Spleen (tissue), 11 donors: ENCODE measurements at regions not wholly inside any gene's neighbourhood (a gene's known extent, or its start where the extent isn't known, plus 50 kb on each side); places are given as distances from the start of the nearest gene placed in this dataset.

Experiments used
- DNase-seq: peaks from one replicate; pipeline ENCODE4 v3.0.0-alpha.2; 2020
- H3K27ac ChIP-seq, 8 donors: fragments of 200-600 bp; sonication (generic) in 7 of 8; 1 replicate in 4 of 8; 2 replicates in 4 of 8; pipeline versions ENCODE4 v1.5.0 to v1.8.0; 2016 to 2021; ENCODE audit warnings: inconsistent platforms in 4 of 8, mild to moderate bottlenecking in 4 of 8, moderate library complexity in 1 of 8
- H3K27me3 ChIP-seq, 7 donors: fragments of 200-600 bp; sonication (generic) in 6 of 7; replicated peaks in 1 of 7; 1 replicate in 4 of 7; 2 replicates in 3 of 7; pipeline versions ENCODE4 v1.5.0 to v1.8.0; 2016 to 2021; ENCODE audit warnings: inconsistent platforms in 3 of 7, mild to moderate bottlenecking in 1 of 7
- H3K36me3 ChIP-seq, 6 donors: fragments of 200-600 bp; sonication (generic) in 5 of 6; 1 replicate in 4 of 6; 2 replicates in 2 of 6; pipeline versions ENCODE4 v1.5.0 to v1.8.0; 2016 to 2021; ENCODE audit warnings: inconsistent platforms in 2 of 6
- H3K4me1 ChIP-seq, 6 donors: fragments of 200-600 bp; sonication (generic) in 5 of 6; 1 replicate in 3 of 6; 2 replicates in 3 of 6; pipeline versions ENCODE4 v1.5.0 to v1.8.0; 2016 to 2021; ENCODE audit warnings: inconsistent platforms in 3 of 6
- H3K4me3 ChIP-seq, 8 donors: fragments of 200-600 bp; sonication (generic) in 7 of 8; 1 replicate in 4 of 8; 2 replicates in 4 of 8; pipeline versions ENCODE4 v1.5.0 to v1.8.0; 2016 to 2021; ENCODE audit warnings: inconsistent platforms in 4 of 8, mild to moderate bottlenecking in 4 of 8, moderate library complexity in 2 of 8
- H3K9me3 ChIP-seq, 8 donors: fragments of 200-600 bp; sonication (generic) in 7 of 8; 1 replicate in 4 of 8; 2 replicates in 4 of 8; pipeline versions ENCODE4 v1.5.0 to v1.8.0; 2016 to 2021; ENCODE audit warnings: inconsistent platforms in 4 of 8
- POLR2A ChIP-seq, 3 donors: fragments of 450-650 bp; IDR thresholded peaks; one replicate each; pipeline ENCODE4 v1.5.1; 2017; ENCODE audit warnings: antibody characterized with exemption in 3 of 3, mild to moderate bottlenecking in 1 of 3
- POLR2AphosphoS5 ChIP-seq, 3 donors: sonication (generic); formaldehyde crosslinking; IDR thresholded peaks; one replicate each; pipeline ENCODE4 v1.5.1; 2017; ENCODE audit warnings: antibody characterized with exemption in 3 of 3
- WGBS, 5 donors: extraction: QIAGEN DNeasy Blood & Tissue Kit in 3 of 5; methylation state at CpG; one replicate each; pipeline versions ENCODE4 v1.1.5 to v1.1.7; 2013 to 2018; 5-methylcytosine and 5-hydroxymethylcytosine counted together
- intact Hi-C: fragments of 100-400 bp; cut with DNase I; formaldehyde crosslinking; loops from one replicate; pipeline ENCODE4 v1.15.0; 2023; ENCODE audit warnings: low total_unique reads
- TF ChIP-seq, protein P1 (sequence below), 11 experiments: fragments of 200-600 bp in 7 of 11; fragments of 450-650 bp in 4 of 11; sonication (generic) in 4 of 11; IDR thresholded peaks in 8 of 11; conservative IDR thresholded peaks in 3 of 11; 1 replicate in 7 of 11; 2 replicates in 4 of 11; pipeline versions ENCODE4 v1.4.0 to v1.8.0; 2016 to 2021; ENCODE audit warnings: antibody characterized with exemption in 11 of 11, inconsistent platforms in 4 of 11, mild to moderate bottlenecking in 1 of 11
- donor health status: healthy with polysubstance abuse.
- donor health status: DM: no; HTN: no; CAD: no; lungs with moderate emphysema.
- donor health status: DM: no; HTN: no; CAD: no.
- donor health status: Bipolar disorder and iron deficiency.
- donor health status: healthy.
- donor health status: DM: no; HTN: no; CAD: no.
- donor health status: DM: yes; HTN: yes; CAD: no.

DNA sequence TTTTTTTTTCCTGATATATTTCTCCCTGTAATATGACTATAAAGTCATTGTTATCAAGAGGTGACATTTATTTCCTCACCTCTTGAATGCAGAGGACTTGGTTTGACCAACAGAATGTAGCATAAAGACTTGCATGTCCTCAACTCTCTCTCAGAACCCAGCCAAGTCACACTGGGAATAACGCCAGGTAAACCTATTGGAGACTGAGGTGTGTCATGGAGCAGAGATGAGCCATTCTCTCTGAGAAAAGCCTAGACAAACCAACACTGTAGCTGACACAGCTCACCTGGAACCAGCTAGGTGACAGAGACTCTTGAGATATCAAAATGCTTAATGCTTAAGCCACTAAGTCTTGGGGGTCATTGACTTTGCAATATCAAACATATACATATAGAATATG, 533.6 kb downstream of the HAO1 start:
- Histone ChIP-seq H3K27me3 (no peaks in the 10 kb centered on the region), H3K27ac (no peak overlapping the region), H3K36me3 (no peaks in the 10 kb centered on the region), H3K9me3 (peaks cover 0 to 6% (median 0%) of the 10 kb centered on the region in 8 donors), H3K4me1 (no peaks in the 10 kb centered on the region), H3K4me3 (no peak overlapping the region)
- WGBS, 5 donors: 74 to 95% (median 85%) methylated on average over 1 of the region's 1 CpG
- DNase-seq: no peak
- TF ChIP-seq POLR2A (IDR thresholded peaks at IDR 0.05) (no peak), POLR2AphosphoS5 (IDR thresholded peaks at IDR 0.05) (no peak)
- TF ChIP-seq, protein P1, sequence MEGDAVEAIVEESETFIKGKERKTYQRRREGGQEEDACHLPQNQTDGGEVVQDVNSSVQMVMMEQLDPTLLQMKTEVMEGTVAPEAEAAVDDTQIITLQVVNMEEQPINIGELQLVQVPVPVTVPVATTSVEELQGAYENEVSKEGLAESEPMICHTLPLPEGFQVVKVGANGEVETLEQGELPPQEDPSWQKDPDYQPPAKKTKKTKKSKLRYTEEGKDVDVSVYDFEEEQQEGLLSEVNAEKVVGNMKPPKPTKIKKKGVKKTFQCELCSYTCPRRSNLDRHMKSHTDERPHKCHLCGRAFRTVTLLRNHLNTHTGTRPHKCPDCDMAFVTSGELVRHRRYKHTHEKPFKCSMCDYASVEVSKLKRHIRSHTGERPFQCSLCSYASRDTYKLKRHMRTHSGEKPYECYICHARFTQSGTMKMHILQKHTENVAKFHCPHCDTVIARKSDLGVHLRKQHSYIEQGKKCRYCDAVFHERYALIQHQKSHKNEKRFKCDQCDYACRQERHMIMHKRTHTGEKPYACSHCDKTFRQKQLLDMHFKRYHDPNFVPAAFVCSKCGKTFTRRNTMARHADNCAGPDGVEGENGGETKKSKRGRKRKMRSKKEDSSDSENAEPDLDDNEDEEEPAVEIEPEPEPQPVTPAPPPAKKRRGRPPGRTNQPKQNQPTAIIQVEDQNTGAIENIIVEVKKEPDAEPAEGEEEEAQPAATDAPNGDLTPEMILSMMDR (IDR thresholded peaks at IDR 0.05 in 8 of 11, conservative IDR thresholded peaks at IDR 0.05 in 3 of 11): no peak
- intact Hi-C loops: loop anchor here (10.0 kb wide), 1 partner anchor 58 kb away; no protein-coding TSS in a partner anchor

DNA sequence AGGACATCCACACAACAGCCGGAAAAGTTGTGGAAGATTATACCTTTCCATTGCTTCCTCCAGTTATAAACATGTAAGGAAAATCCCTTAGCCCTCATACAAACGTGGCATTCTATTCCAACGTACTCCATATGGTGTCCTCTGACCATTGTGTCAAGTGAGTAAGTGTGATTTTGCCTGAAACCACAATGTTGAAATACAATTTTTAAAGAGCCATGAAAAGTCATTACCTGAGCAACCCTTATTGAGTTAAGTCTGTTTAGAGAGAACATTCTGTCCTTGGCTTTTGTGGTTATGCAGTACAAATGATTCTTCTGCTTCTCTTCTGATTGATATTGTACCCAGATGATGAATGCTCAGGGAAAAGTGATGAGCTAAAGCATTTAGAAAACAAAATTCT, 530.1 kb downstream of the HAO1 start:
- H3K4me1 ChIP-seq: no peaks in the 10 kb centered on the region
- intact Hi-C loops: no loop called here

DNA sequence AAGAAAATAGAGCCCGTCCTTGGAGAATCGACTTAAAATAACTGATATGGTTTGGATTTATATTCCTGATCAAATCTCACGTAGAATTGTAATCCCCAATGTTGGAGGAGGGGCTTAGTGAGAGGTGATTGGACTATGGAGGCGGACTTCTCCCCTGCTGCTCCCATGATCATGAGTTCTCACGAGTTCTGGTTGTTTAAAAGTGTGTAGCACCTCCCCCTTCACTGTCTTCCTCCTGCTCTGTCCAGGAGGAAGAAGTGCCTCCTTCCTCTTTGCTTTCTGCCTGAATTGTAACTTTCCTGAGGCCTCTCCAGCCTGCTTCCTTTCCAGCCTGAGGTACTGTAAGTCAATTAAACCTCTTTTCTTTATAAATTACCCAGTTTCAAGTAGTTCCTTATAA, 529.2 kb downstream of the HAO1 start:
- intact Hi-C loops: no loop called here

More for the DNA sequence above, 530.1 kb downstream of the HAO1 start:
- no peak overlapping the region for H3K27ac ChIP-seq
- TF ChIP-seq POLR2A (IDR thresholded peaks at IDR 0.05): no peak
- TF ChIP-seq, protein P1 (IDR thresholded peaks at IDR 0.05 in 8 of 11, conservative IDR thresholded peaks at IDR 0.05 in 3 of 11): no peak
- TF ChIP-seq POLR2AphosphoS5 (IDR thresholded peaks at IDR 0.05): no peak
- H3K9me3 ChIP-seq: no peaks in the 10 kb centered on the region
- H3K36me3 ChIP-seq: no peaks in the 10 kb centered on the region
- no peaks in the 10 kb centered on the region for H3K27me3 ChIP-seq
- H3K4me3 ChIP-seq: no peak overlapping the region
- 58 to 87% (median 72%) methylated on average over 3 of the region's 3 CpGs for WGBS, 5 donors
- no peak for DNase-seq

DNA sequence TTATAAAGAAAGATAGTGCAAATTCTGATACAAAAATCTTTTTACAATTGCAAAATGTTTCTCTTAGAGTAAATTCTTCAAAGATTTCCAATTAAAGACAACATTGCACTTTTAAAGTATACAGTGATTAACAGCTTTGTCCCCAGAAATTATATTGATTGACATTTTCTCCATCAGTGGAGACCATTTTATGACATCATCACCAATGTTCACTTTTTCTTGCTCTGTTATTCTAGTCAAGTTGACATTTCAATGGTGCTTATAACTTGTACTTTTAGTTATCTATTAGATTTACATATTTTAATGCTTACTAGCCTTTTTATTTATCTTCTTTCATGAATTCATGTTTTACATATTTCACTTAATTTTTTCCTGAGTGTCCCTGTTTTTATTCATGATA, 524.8 kb downstream of the HAO1 start:
- H3K36me3 ChIP-seq: no peaks in the 10 kb centered on the region
- no peaks in the 10 kb centered on the region for H3K27me3 ChIP-seq
- no peak overlapping the region for H3K4me3 ChIP-seq
- no peak for DNase-seq
- no peak overlapping the region for H3K27ac ChIP-seq
- H3K9me3 ChIP-seq: no peaks in the 10 kb centered on the region
- H3K4me1 ChIP-seq: no peaks in the 10 kb centered on the region
- TF ChIP-seq POLR2AphosphoS5 (IDR thresholded peaks at IDR 0.05) (no peak), POLR2A (IDR thresholded peaks at IDR 0.05) (no peak)
- TF ChIP-seq, protein P1 (IDR thresholded peaks at IDR 0.05 in 8 of 11, conservative IDR thresholded peaks at IDR 0.05 in 3 of 11): no peak
- intact Hi-C loops: no loop called here

More for the DNA sequence above, 529.2 kb downstream of the HAO1 start:
- Histone ChIP-seq H3K27me3 (no peaks in the 10 kb centered on the region), H3K9me3 (no peaks in the 10 kb centered on the region), H3K27ac (no peak overlapping the region), H3K4me3 (no peak overlapping the region), H3K4me1 (no peaks in the 10 kb centered on the region), H3K36me3 (no peaks in the 10 kb centered on the region)
- TF ChIP-seq POLR2A (IDR thresholded peaks at IDR 0.05) (no peak), POLR2AphosphoS5 (IDR thresholded peaks at IDR 0.05) (no peak)
- TF ChIP-seq, protein P1 (IDR thresholded peaks at IDR 0.05 in 8 of 11, conservative IDR thresholded peaks at IDR 0.05 in 3 of 11): no peak
- 68 to 72% (median 70%) methylated on average over 5 of the region's 5 CpGs for WGBS, 5 donors
- DNase-seq: no peak
